Uterus (tissue), 2 donors: ENCODE measurements at regions not wholly inside any gene's neighbourhood (a gene's known extent, or its start where the extent isn't known, plus 50 kb on each side); places are given as distances from the start of the nearest gene placed in this dataset.

Experiments used
- CTCF ChIP-seq, 4 experiments: fragments of 200-600 bp in 2 of 4; fragments of 450-650 bp in 2 of 4; sonication (generic) in 2 of 4; IDR thresholded peaks; one replicate each; pipeline ENCODE4 v1.5.1; 2016 to 2019; ENCODE audit warnings: antibody characterized with exemption in 4 of 4, mild to moderate bottlenecking in 2 of 4, moderate library complexity in 1 of 4
- POLR2A ChIP-seq, 2 donors: fragments of 450-650 bp; IDR thresholded peaks; one replicate each; pipeline ENCODE4 v1.6.1; 2016; ENCODE audit warnings: antibody characterized with exemption in 2 of 2, mild to moderate bottlenecking in 1 of 2, moderate library complexity in 1 of 2

GRCh38 chr17:34755981-34756636, 176.7 kb downstream of the TMEM132E start:
- TF ChIP-seq CTCF (IDR thresholded peaks at IDR 0.05), result no peak
- no peak for TF ChIP-seq POLR2A (IDR thresholded peaks at IDR 0.05)
